ENCODE measurements at regions not wholly inside any gene's neighbourhood (a gene's known extent, or its start where the extent isn't known, plus 50 kb on each side); places are given as distances from the start of the nearest gene placed in this dataset.

DNA sequence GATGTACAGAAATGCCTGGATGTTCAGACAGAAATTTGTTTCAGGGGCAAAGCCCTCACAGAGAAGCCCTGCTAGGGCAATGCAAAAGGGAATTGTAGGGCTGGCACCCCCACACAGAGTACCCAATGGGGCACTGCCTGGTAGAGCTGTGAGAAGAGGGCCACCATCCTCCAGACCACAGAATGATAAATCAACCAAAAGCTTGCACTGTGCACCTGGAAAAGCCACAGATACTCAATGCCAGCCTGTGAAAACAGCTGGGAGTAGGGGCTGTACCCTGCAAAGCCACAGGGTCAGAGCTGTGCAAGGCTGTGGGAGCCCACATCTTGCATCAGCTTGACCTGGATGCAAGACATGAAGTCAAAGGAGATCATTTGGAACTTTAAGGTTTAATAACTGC lies 477.9 kb upstream of the NECTIN3 start:
- Histone ChIP-seq H3K4me3 (ENCODE audit: low read depth, low read length) (no peak overlapping the region), H3K4me1 (ENCODE audit: control insufficient read depth, insufficient read depth, low read length) (peaks cover 12% of the 10 kb centered on the region), H3K27me3 (ENCODE audit: control insufficient read depth, insufficient read depth, low read length) (no peaks in the 10 kb centered on the region), H3K9ac (ENCODE audit: low read length) (no peak overlapping the region), H3K36me3 (ENCODE audit: control insufficient read depth, insufficient read depth, low read length) (0 out of 2 replicates have a peak, but pooled peaks cover 10% of the 10 kb centered on the region), H3K9me3 (ENCODE audit: control insufficient read depth, insufficient read depth, low read depth, low read length) (peaks cover 38% of the 10 kb centered on the region), H3K27ac (ENCODE audit: low read depth, low read length) (no peak overlapping the region)

- Histone ChIP-seq H3K4me1 (ENCODE audit: control insufficient read depth, insufficient read depth, low read length) (peaks cover 24% of the 10 kb centered on the region), H3K27ac (ENCODE audit: low read depth, low read length) (peak overlapping the region; percentile 82), H3K4me3 (ENCODE audit: low read depth, low read length) (0 out of 2 replicates have a peak overlapping the region, but pooled peaks have one; percentile 18), H3K9me3 (ENCODE audit: control insufficient read depth, insufficient read depth, low read depth, low read length) (peaks cover 21% of the 10 kb centered on the region), H3K9ac (ENCODE audit: low read length) (peak overlapping the region; percentile 54), H3K36me3 (ENCODE audit: control insufficient read depth, insufficient read depth, low read length) (0 out of 2 replicates have a peak, but pooled peaks cover 10% of the 10 kb centered on the region), H3K27me3 (ENCODE audit: control insufficient read depth, insufficient read depth, low read length) (no peaks in the 10 kb centered on the region)
Measured at GRCh38 chr3:110598847-110599490, 472.6 kb upstream of the NECTIN3 start.

DNA sequence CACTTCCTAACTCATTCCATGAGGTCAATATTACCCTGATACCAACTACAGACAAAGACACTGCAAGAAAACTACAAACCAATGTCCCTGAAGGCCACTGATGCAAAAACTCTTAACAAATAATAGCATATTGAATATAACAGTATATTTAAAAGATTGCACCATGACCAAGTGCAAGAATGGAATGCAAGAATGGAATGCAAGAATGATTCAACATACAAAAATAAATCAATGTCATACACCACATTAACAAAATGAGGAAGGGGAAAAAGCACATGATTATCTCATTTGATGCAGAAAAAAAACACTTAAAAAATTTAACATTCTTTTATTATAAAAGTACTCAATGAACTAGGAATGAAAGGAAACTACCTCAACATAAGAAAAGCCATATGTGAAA lies 463.1 kb upstream of the NECTIN3 start:
- no peak overlapping the region for H3K27ac ChIP-seq (ENCODE audit: low read depth, low read length)
- no peaks in the 10 kb centered on the region for H3K36me3 ChIP-seq (ENCODE audit: control insufficient read depth, insufficient read depth, low read length)
- no peak overlapping the region for H3K9ac ChIP-seq (ENCODE audit: low read length)
- no peak overlapping the region for H3K4me3 ChIP-seq (ENCODE audit: low read depth, low read length)
- H3K4me1 ChIP-seq (ENCODE audit: control insufficient read depth, insufficient read depth, low read length), result no peaks in the 10 kb centered on the region
- H3K9me3 ChIP-seq (ENCODE audit: control insufficient read depth, insufficient read depth, low read depth, low read length), result no peaks in the 10 kb centered on the region
- H3K27me3 ChIP-seq (ENCODE audit: control insufficient read depth, insufficient read depth, low read length), result no peaks in the 10 kb centered on the region

GRCh38 chr3:110612045-110612444 lies 459.6 kb upstream of the NECTIN3 start:
- Histone ChIP-seq H3K9me3 (ENCODE audit: control insufficient read depth, insufficient read depth, low read depth, low read length) (no peaks in the 10 kb centered on the region), H3K27me3 (ENCODE audit: control insufficient read depth, insufficient read depth, low read length) (no peaks in the 10 kb centered on the region), H3K4me3 (ENCODE audit: low read depth, low read length) (no peak overlapping the region), H3K36me3 (ENCODE audit: control insufficient read depth, insufficient read depth, low read length) (no peaks in the 10 kb centered on the region), H3K4me1 (ENCODE audit: control insufficient read depth, insufficient read depth, low read length) (no peaks in the 10 kb centered on the region), H3K27ac (ENCODE audit: low read depth, low read length) (no peak overlapping the region), H3K9ac (ENCODE audit: low read length) (no peak overlapping the region)

DNA sequence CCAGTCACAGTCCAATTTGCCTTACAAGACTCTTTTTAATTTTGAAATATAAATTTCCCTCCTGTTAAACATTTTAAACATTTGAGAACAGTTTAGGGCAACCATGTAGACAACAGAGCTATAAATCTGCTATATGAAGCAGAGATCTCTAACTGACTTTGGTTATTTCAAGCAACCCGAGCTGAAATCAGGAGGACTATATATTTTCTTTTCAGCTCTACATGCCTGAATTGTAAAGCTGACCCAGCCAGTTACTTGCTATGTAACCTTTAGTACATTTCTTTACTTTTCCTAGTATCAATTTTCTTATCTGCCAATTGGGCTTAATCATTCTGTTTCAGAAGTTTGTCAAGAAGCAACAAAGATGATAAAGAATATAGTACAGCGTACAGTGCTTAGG lies 457.4 kb upstream of the NECTIN3 start:
- Histone ChIP-seq H3K4me3 (ENCODE audit: low read depth, low read length) (no peak overlapping the region), H3K27ac (ENCODE audit: low read depth, low read length) (no peak overlapping the region), H3K9me3 (ENCODE audit: control insufficient read depth, insufficient read depth, low read depth, low read length) (no peaks in the 10 kb centered on the region), H3K27me3 (ENCODE audit: control insufficient read depth, insufficient read depth, low read length) (no peaks in the 10 kb centered on the region), H3K36me3 (ENCODE audit: control insufficient read depth, insufficient read depth, low read length) (no peaks in the 10 kb centered on the region), H3K4me1 (ENCODE audit: control insufficient read depth, insufficient read depth, low read length) (no peaks in the 10 kb centered on the region), H3K9ac (ENCODE audit: low read length) (no peak overlapping the region)

GRCh38 chr3:110615454-110615853 lies 456.2 kb upstream of the NECTIN3 start:
- Histone ChIP-seq H3K9me3 (ENCODE audit: control insufficient read depth, insufficient read depth, low read depth, low read length) (no peaks in the 10 kb centered on the region), H3K4me3 (ENCODE audit: low read depth, low read length) (no peak overlapping the region), H3K9ac (ENCODE audit: low read length) (no peak overlapping the region), H3K27me3 (ENCODE audit: control insufficient read depth, insufficient read depth, low read length) (no peaks in the 10 kb centered on the region), H3K27ac (ENCODE audit: low read depth, low read length) (no peak overlapping the region), H3K36me3 (ENCODE audit: control insufficient read depth, insufficient read depth, low read length) (no peaks in the 10 kb centered on the region), H3K4me1 (ENCODE audit: control insufficient read depth, insufficient read depth, low read length) (no peaks in the 10 kb centered on the region; the same call in 1 of the 2 replicates)

- peaks cover 2% of the 10 kb centered on the region; the same call in 1 of the 2 replicates for H3K9me3 ChIP-seq (ENCODE audit: control insufficient read depth, insufficient read depth, low read depth, low read length)
- no peaks in the 10 kb centered on the region for H3K27me3 ChIP-seq (ENCODE audit: control insufficient read depth, insufficient read depth, low read length)
- H3K9ac ChIP-seq (ENCODE audit: low read length), result no peak overlapping the region
- H3K4me1 ChIP-seq (ENCODE audit: control insufficient read depth, insufficient read depth, low read length), result no peaks in the 10 kb centered on the region; the same call in 1 of the 2 replicates
- no peaks in the 10 kb centered on the region for H3K36me3 ChIP-seq (ENCODE audit: control insufficient read depth, insufficient read depth, low read length)
- H3K27ac ChIP-seq (ENCODE audit: low read depth, low read length), result no peak overlapping the region
- H3K4me3 ChIP-seq (ENCODE audit: low read depth, low read length), result no peak overlapping the region
Measured at GRCh38 chr3:110618512-110619226, 452.9 kb upstream of the NECTIN3 start.

- H3K36me3 ChIP-seq (ENCODE audit: control insufficient read depth, insufficient read depth, low read length), result no peaks in the 10 kb centered on the region
- no peak overlapping the region for H3K9ac ChIP-seq (ENCODE audit: low read length)
- H3K27me3 ChIP-seq (ENCODE audit: control insufficient read depth, insufficient read depth, low read length), result no peaks in the 10 kb centered on the region
- no peak overlapping the region for H3K27ac ChIP-seq (ENCODE audit: low read depth, low read length)
- peaks cover 8% of the 10 kb centered on the region for H3K4me1 ChIP-seq (ENCODE audit: control insufficient read depth, insufficient read depth, low read length)
- peaks cover 2% of the 10 kb centered on the region; the same call in 1 of the 2 replicates for H3K9me3 ChIP-seq (ENCODE audit: control insufficient read depth, insufficient read depth, low read depth, low read length)
- no peak overlapping the region for H3K4me3 ChIP-seq (ENCODE audit: low read depth, low read length)
Measured at GRCh38 chr3:110620118-110620517, 451.5 kb upstream of the NECTIN3 start.

DNA sequence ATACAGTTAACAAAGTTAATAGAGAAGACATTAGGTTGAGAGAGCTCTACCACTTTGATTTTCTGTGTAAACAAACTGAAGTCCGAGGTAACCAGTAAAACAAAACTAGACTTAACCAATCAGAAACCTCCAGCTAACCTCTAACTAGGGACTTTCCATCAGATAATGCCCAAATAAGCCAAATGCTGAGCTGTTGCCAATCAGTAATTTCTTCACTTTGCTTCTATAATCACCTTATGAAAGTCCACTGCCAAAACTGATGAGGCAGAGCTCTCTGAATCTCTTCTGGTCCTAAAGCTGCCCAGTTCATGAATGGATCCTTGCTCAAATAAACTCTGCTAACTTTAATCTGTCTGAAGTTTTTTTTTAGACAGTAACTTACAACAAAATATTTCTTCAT lies 448.0 kb upstream of the NECTIN3 start:
- Histone ChIP-seq H3K9me3 (ENCODE audit: control insufficient read depth, insufficient read depth, low read depth, low read length) (peaks cover 4% of the 10 kb centered on the region; the same call in 1 of the 2 replicates), H3K4me3 (ENCODE audit: low read depth, low read length) (no peak overlapping the region), H3K27me3 (ENCODE audit: control insufficient read depth, insufficient read depth, low read length) (no peaks in the 10 kb centered on the region), H3K27ac (ENCODE audit: low read depth, low read length) (no peak overlapping the region), H3K4me1 (ENCODE audit: control insufficient read depth, insufficient read depth, low read length) (peaks cover 14% of the 10 kb centered on the region), H3K36me3 (ENCODE audit: control insufficient read depth, insufficient read depth, low read length) (no peaks in the 10 kb centered on the region), H3K9ac (ENCODE audit: low read length) (no peak overlapping the region)

DNA sequence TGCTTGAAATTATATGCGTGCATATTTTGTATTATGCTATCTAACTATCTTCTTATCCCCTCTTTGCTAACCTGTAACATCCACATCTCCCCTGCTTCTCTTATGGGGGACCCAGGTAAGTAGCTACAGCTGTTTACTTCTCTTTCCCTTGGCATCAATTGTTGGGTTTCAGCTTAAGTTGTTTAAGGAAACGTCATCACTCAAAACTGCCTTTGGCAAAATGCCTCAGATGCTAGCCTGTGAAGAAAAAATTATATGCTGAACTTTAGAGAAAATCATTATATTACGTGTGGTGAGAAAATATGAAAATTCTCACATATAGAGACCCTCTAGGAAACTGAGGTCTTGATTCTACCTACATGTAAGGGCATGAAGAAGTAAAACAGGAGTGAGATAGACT lies 447.0 kb upstream of the NECTIN3 start:
- Histone ChIP-seq H3K9ac (ENCODE audit: low read length) (no peak overlapping the region), H3K36me3 (ENCODE audit: control insufficient read depth, insufficient read depth, low read length) (no peaks in the 10 kb centered on the region), H3K9me3 (ENCODE audit: control insufficient read depth, insufficient read depth, low read depth, low read length) (peaks cover 4% of the 10 kb centered on the region; the same call in 1 of the 2 replicates), H3K4me1 (ENCODE audit: control insufficient read depth, insufficient read depth, low read length) (peaks cover 14% of the 10 kb centered on the region), H3K27me3 (ENCODE audit: control insufficient read depth, insufficient read depth, low read length) (no peaks in the 10 kb centered on the region), H3K4me3 (ENCODE audit: low read depth, low read length) (no peak overlapping the region), H3K27ac (ENCODE audit: low read depth, low read length) (no peak overlapping the region)

DNA sequence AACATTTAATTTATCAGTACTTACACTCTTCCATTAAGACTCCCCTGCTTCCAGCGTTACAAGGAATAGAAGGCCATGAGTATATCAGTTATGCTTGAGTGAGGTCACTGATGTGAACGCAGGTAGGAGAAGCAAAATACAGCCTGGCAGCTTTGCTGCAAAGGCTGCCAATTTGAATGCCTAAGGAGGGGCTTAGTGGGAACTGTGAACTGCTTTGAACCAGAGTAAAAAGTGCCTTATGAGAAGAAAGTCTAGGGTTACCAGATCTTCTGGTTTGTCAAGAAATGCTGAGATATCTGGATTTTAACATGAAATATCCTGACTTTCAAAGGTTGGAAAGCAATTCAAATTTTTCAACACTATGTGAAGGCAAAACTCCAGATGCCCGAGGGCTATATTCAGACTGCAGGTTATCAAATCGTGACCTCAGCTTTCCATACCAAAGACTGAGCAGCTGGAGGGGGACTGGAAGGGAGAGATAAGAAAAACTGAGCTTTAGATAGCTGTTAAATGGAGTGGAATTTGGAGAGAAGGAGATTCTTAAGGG lies 446.3 kb upstream of the NECTIN3 start:
- peaks cover 4% of the 10 kb centered on the region; the same call in 1 of the 2 replicates for H3K9me3 ChIP-seq (ENCODE audit: control insufficient read depth, insufficient read depth, low read depth, low read length)
- no peak overlapping the region for H3K27ac ChIP-seq (ENCODE audit: low read depth, low read length)

More for the DNA sequence above, 446.3 kb upstream of the NECTIN3 start:
- no peaks in the 10 kb centered on the region for H3K27me3 ChIP-seq (ENCODE audit: control insufficient read depth, insufficient read depth, low read length)
- no peaks in the 10 kb centered on the region for H3K36me3 ChIP-seq (ENCODE audit: control insufficient read depth, insufficient read depth, low read length)
- H3K4me3 ChIP-seq (ENCODE audit: low read depth, low read length), result no peak overlapping the region
- H3K4me1 ChIP-seq (ENCODE audit: control insufficient read depth, insufficient read depth, low read length), result peaks cover 14% of the 10 kb centered on the region
- H3K9ac ChIP-seq (ENCODE audit: low read length), result no peak overlapping the region

Measured in HUES6 (cell line).